ENCODE measurements at regions not wholly inside any gene's neighbourhood (a gene's known extent, or its start where the extent isn't known, plus 50 kb on each side); places are given as distances from the start of the nearest gene placed in this dataset.
A peak's percentile ranks its signal among the peaks of the same experiment; 100 is the strongest.

- Mint-ChIP-seq H3K36me3 (ENCODE audit: low read depth, unreplicated experiment) (peaks cover 2% of the 10 kb centered on the region), H3K9me3 (ENCODE audit: unreplicated experiment) (peaks cover 5% of the 10 kb centered on the region), H3K27ac (ENCODE audit: unreplicated experiment) (no peak overlapping the region), H3K4me3 (ENCODE audit: unreplicated experiment) (no peak overlapping the region), H3K27me3 (ENCODE audit: low read depth, unreplicated experiment) (peaks cover 12% of the 10 kb centered on the region), H3K4me1 (ENCODE audit: low read depth, unreplicated experiment) (no peaks in the 10 kb centered on the region)
- Histone ChIP-seq H2AFZ (ENCODE audit: low read depth, low read length) (no peak overlapping the region), H3K4me1 (ENCODE audit: insufficient read depth, low read length) (no peaks in the 10 kb centered on the region), H3K4me3 (ENCODE audit: insufficient read depth, low read depth, low read length) (no peak overlapping the region), H3K9me3 (ENCODE audit: insufficient read depth, low read depth, low read length) (no peaks in the 10 kb centered on the region), H3K27me3 (ENCODE audit: insufficient read depth, low read length) (peaks cover 3% of the 10 kb centered on the region), H3K9ac (ENCODE audit: low read length) (no peak overlapping the region), H3K27ac (ENCODE audit: low read depth, low read length) (no peak overlapping the region), H3K79me2 (ENCODE audit: insufficient read depth, low read length) (no peaks in the 10 kb centered on the region), H3K4me2 (ENCODE audit: low read length) (no peak overlapping the region), H4K20me1 (ENCODE audit: insufficient read depth, low read length) (no peaks in the 10 kb centered on the region), H3K36me3 (ENCODE audit: insufficient read depth, low read length) (no peaks in the 10 kb centered on the region)
- FAIRE-seq = no peak
- TF ChIP-seq, protein P1, sequence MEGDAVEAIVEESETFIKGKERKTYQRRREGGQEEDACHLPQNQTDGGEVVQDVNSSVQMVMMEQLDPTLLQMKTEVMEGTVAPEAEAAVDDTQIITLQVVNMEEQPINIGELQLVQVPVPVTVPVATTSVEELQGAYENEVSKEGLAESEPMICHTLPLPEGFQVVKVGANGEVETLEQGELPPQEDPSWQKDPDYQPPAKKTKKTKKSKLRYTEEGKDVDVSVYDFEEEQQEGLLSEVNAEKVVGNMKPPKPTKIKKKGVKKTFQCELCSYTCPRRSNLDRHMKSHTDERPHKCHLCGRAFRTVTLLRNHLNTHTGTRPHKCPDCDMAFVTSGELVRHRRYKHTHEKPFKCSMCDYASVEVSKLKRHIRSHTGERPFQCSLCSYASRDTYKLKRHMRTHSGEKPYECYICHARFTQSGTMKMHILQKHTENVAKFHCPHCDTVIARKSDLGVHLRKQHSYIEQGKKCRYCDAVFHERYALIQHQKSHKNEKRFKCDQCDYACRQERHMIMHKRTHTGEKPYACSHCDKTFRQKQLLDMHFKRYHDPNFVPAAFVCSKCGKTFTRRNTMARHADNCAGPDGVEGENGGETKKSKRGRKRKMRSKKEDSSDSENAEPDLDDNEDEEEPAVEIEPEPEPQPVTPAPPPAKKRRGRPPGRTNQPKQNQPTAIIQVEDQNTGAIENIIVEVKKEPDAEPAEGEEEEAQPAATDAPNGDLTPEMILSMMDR (IDR thresholded peaks at IDR 0.05; ENCODE audit: insufficient read depth, low read depth, low read length) = no peak
- TF ChIP-seq EZH2 (IDR thresholded peaks at IDR 0.05; ENCODE audit: insufficient read depth, low read length) = no peak
- DNase-seq (ENCODE audit: low read depth) = no peak
These were observed 64.3 kb upstream of the PRSS16 start for GRCh38 chr6:27183060-27183832.

DNA sequence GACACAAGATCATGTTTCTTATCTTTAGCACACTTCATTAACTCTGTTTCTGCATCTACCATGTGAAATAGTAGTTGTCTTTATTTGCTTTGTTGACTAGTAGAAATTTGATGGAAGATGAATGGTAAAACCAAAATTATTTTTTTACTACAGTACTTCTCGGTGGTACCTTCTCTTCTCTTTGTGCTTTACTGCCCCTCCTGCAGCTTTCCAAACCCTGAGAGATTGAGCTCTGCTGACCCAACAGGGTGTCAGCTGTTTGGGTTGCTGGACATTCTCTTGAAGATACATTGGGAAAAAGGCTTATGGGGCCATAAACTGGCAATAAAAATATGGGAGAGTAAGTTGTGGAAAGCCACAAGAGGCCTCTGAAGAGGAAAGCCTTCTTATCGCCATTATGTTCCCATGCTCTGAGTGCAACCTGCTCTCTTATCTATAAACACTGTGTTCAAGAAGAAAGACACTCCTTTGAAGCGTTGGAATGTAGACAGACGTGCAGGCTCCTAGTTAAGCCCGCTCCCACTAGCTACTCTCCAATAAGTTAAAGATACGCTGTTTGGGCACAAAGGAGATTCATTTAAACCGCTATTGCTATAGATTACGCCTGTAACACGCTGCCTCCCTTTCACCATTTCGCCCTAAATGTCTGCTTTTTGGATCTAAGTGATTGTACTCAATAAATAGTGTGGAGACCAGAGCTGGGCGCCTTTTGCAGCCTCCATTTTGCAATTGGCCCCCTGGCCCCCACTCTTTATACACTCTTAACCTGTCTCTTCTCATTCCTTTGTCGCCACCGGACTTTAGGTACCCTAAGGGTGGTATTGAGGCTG, 60.1 kb upstream of the PRSS16 start:
- Histone ChIP-seq H4K20me1 (ENCODE audit: insufficient read depth, low read length) (no peaks in the 10 kb centered on the region), H3K4me3 (ENCODE audit: insufficient read depth, low read depth, low read length) (peak overlapping the region; percentile 86), H3K27ac (ENCODE audit: low read depth, low read length) (peak overlapping the region; percentile 59), H3K27me3 (ENCODE audit: insufficient read depth, low read length) (no peaks in the 10 kb centered on the region), H3K36me3 (ENCODE audit: insufficient read depth, low read length) (no peaks in the 10 kb centered on the region), H3K9ac (ENCODE audit: low read length) (peak overlapping the region; percentile 80), H3K4me2 (ENCODE audit: low read length) (peak overlapping the region; percentile 90), H3K79me2 (ENCODE audit: insufficient read depth, low read length) (no peaks in the 10 kb centered on the region), H3K9me3 (ENCODE audit: insufficient read depth, low read depth, low read length) (no peaks in the 10 kb centered on the region), H2AFZ (ENCODE audit: low read depth, low read length) (peak overlapping the region; percentile 95), H3K4me1 (ENCODE audit: insufficient read depth, low read length) (no peaks in the 10 kb centered on the region)
- FAIRE-seq (no peak), DNase-seq (ENCODE audit: low read depth) (no peak)
- Mint-ChIP-seq H3K4me1 (ENCODE audit: low read depth, unreplicated experiment) (no peaks in the 10 kb centered on the region), H3K36me3 (ENCODE audit: low read depth, unreplicated experiment) (no peaks in the 10 kb centered on the region), H3K9me3 (ENCODE audit: unreplicated experiment) (no peaks in the 10 kb centered on the region), H3K27me3 (ENCODE audit: low read depth, unreplicated experiment) (peaks cover 4% of the 10 kb centered on the region), H3K27ac (ENCODE audit: unreplicated experiment) (peak overlapping the region; percentile 77), H3K4me3 (ENCODE audit: unreplicated experiment) (peak overlapping the region; percentile 91)
- TF ChIP-seq EZH2 (IDR thresholded peaks at IDR 0.05; ENCODE audit: insufficient read depth, low read length) = no peak
- TF ChIP-seq, protein P1 (IDR thresholded peaks at IDR 0.05; ENCODE audit: insufficient read depth, low read depth, low read length) = no peak

All from astrocyte (in vitro differentiated cells and primary cell).